Left lung (tissue), 4 donors: ENCODE measurements at regions not wholly inside any gene's neighbourhood (a gene's known extent, or its start where the extent isn't known, plus 50 kb on each side); places are given as distances from the start of the nearest gene placed in this dataset.
A peak's percentile ranks its signal among the peaks of the same experiment; 100 is the strongest.

Source experiments
- ATAC-seq: fragments of 200-7000 bp; cut with Tn5 transposase; one replicate; pipeline ENCODE4 v1.9.1; 2020; ENCODE audit warnings: moderate library complexity
- DNase-seq, 4 donors: peaks; one replicate each; pipeline ENCODE4 v3.0.0-alpha.2; 2013 to 2020
- H3K27ac ChIP-seq, 2 donors: fragments of 200-600 bp; sonication (generic) in 1 of 2; one replicate each; pipeline versions ENCODE4 v1.5.0 to v1.8.0; 2020 to 2021
- H3K27me3 ChIP-seq, 2 donors: fragments of 200-600 bp; sonication (generic) in 1 of 2; one replicate each; pipeline versions ENCODE4 v1.5.0 to v1.8.0; 2020 to 2021
- H3K36me3 ChIP-seq, 2 donors: fragments of 200-600 bp; sonication (generic) in 1 of 2; one replicate each; pipeline versions ENCODE4 v1.5.0 to v1.8.0; 2020 to 2021
- H3K4me1 ChIP-seq, 2 donors: fragments of 200-600 bp; one replicate each; pipeline ENCODE4 v1.8.0; 2021
- H3K4me3 ChIP-seq, 2 donors: fragments of 200-600 bp; sonication (generic) in 1 of 2; one replicate each; pipeline versions ENCODE4 v1.5.0 to v1.8.0; 2020 to 2021; ENCODE audit warnings: mild to moderate bottlenecking in 1 of 2
- H3K9me3 ChIP-seq, 2 donors: fragments of 200-600 bp; sonication (generic) in 1 of 2; one replicate each; pipeline versions ENCODE4 v1.5.0 to v1.8.0; 2020 to 2021
- intact Hi-C, 2 donors: fragments of 100-400 bp; cut with DNase I; formaldehyde crosslinking; loops; one replicate each; pipeline versions ENCODE4 v1.11.2 to v1.14.2; 2022
- TF ChIP-seq, protein P1 (sequence below), 2 donors: fragments of 200-600 bp; sonication (generic) in 1 of 2; IDR thresholded peaks; one replicate each; pipeline versions ENCODE4 v1.5.0 to v1.8.0; 2021; ENCODE audit warnings: antibody characterized with exemption in 2 of 2
- donor health status: DM: no; HTN: yes; CAD: no.
- donor health status: DM: no; HTN: no; CAD: no.

DNA sequence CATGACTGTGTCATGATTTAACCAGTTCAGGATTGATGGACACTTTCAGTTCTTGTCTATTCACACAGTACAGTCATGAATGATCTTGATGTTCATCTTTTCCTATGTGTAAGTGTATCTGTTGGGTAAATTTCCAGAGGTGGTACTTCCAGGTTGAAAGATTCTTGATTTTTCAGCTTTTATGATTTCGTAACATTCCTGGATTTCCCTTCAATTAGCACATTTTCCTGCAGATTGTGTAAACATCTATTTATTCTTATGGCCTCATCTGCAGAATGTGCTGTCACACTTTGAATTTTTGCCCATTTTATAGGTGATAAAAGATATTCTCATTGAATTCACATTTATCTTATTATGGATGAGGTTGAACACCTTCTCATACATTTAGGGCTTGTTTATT lies 222.0 kb upstream of the FOXQ1 start:
- Histone ChIP-seq H3K36me3 (no peaks in the 10 kb centered on the region), H3K4me3 (no peak overlapping the region), H3K27me3 (no peaks in the 10 kb centered on the region), H3K9me3 (no peaks in the 10 kb centered on the region), H3K27ac (no peak overlapping the region), H3K4me1 (no peaks in the 10 kb centered on the region)
- TF ChIP-seq, protein P1, sequence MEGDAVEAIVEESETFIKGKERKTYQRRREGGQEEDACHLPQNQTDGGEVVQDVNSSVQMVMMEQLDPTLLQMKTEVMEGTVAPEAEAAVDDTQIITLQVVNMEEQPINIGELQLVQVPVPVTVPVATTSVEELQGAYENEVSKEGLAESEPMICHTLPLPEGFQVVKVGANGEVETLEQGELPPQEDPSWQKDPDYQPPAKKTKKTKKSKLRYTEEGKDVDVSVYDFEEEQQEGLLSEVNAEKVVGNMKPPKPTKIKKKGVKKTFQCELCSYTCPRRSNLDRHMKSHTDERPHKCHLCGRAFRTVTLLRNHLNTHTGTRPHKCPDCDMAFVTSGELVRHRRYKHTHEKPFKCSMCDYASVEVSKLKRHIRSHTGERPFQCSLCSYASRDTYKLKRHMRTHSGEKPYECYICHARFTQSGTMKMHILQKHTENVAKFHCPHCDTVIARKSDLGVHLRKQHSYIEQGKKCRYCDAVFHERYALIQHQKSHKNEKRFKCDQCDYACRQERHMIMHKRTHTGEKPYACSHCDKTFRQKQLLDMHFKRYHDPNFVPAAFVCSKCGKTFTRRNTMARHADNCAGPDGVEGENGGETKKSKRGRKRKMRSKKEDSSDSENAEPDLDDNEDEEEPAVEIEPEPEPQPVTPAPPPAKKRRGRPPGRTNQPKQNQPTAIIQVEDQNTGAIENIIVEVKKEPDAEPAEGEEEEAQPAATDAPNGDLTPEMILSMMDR (IDR thresholded peaks at IDR 0.05), result no peak
- DNase-seq, result no peak
- intact Hi-C loops, result no loop called here
- ATAC-seq, result no peak

DNA sequence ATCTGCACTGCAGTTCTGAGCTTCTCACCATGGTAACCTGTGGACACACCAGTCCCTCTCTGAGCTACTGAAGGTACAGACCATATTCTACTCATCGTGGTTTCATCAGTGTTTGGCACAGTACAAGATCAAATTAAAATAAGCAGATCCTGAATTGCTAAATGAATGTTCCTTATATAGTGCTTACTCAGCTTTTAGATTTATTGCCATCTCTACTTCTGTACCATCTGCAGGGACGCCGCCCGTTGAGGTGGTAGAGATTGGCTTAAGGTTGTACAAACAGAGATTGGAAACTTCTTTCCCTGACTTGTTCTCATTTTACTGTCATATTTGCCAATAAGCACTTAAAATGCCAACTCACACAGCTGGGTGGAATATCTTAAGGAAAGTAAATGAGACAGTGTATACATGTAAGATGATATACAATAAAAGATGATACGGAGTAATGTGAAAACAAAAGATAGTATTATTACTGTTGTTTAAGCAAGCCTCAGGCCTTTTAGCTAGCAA lies 223.4 kb upstream of the FOXQ1 start:
- DNase-seq, result no peak
- Histone ChIP-seq H3K36me3 (no peaks in the 10 kb centered on the region), H3K4me1 (no peaks in the 10 kb centered on the region), H3K27me3 (no peaks in the 10 kb centered on the region), H3K27ac (no peak overlapping the region), H3K4me3 (no peak overlapping the region), H3K9me3 (no peaks in the 10 kb centered on the region)
- no peak for ATAC-seq
- TF ChIP-seq, protein P1 (IDR thresholded peaks at IDR 0.05), result no peak
- intact Hi-C loops, result no loop called here

DNA sequence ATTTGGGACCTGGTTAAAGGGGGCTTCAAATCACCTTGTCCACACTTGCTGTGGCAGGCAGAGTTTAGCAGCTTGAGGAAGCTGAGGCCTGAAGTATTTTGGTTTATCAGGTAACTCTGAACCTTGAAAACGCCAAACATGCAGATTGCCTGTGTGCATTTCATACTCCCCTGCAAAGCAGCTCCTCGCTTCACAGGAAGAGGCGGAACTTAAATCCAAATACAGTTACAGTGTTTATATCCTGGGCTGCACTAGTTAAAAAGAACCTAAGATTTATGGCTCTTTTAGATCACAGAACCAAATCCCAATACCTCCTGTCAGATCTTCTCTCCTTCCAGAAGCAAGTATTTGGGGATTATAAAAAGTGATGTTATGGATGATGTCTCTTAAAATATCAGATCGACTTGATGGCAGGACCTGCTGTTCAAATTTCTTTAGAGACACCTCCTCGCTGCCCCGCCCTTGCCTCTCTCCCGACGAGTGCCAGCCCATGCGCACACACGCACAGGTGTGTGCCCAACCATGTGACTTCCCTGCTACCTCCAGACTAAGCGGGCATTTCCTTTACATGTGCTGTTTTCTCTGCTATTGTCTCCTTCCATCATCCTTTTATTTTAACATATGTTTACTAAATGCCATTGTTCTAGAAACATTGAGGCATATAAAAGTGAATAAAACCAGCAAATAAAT lies 224.6 kb upstream of the FOXQ1 start:
- DNase-seq (no peak), ATAC-seq (peak; percentile 82)
- no peaks in the 10 kb centered on the region for H3K4me1 ChIP-seq
- TF ChIP-seq, protein P1 (IDR thresholded peaks at IDR 0.05), result no peak
- intact Hi-C loops, result no loop called here
- no peaks in the 10 kb centered on the region for H3K27me3 ChIP-seq
- H3K4me3 ChIP-seq, result no peak overlapping the region
- H3K27ac ChIP-seq, result no peak overlapping the region
- H3K36me3 ChIP-seq, result no peaks in the 10 kb centered on the region
- no peaks in the 10 kb centered on the region for H3K9me3 ChIP-seq

DNA sequence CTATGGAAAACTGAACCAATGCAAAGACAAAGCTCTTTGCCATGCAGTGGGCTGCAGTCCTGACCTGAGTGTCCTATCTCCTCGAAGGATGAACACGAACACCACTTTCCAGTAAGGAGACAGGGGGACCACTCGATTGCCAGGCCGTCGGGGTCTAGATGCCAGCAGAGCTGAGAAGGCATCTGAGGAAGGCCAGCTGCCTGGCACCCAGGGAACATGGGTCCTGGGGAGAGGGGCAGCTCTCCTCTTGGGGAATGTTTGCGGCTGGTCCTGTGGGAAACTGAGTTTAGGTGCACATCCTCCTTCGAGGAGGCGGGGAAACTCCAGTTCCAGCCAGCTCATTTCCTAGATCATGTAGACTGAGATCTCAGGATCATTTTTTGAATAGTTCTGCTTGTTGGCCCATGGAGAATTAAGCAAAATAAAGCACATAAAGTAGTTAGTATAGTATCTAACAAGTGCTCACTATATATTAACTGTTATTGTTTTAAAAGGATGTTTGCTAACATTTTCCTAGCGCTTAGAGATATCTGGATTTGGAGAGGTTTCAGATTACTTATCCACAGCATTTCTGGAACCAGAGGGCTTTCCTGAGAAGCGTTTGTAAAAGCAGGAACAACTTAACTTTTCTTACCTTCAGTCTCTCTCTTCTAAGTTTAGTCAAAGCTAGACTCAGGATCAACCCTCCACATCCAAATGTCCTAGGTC lies 225.3 kb upstream of the FOXQ1 start:
- DNase-seq (no peak), ATAC-seq (no peak)
- H3K9me3 ChIP-seq, result no peaks in the 10 kb centered on the region
- peaks cover 0 to 4% of the 10 kb centered on the region in 2 donors for H3K4me1 ChIP-seq
- no peak overlapping the region for H3K4me3 ChIP-seq
- TF ChIP-seq, protein P1 (IDR thresholded peaks at IDR 0.05), result no peak
- H3K27me3 ChIP-seq, result no peaks in the 10 kb centered on the region
- H3K27ac ChIP-seq, result no peak overlapping the region
- no peaks in the 10 kb centered on the region for H3K36me3 ChIP-seq
- intact Hi-C loops, result no loop called here

DNA sequence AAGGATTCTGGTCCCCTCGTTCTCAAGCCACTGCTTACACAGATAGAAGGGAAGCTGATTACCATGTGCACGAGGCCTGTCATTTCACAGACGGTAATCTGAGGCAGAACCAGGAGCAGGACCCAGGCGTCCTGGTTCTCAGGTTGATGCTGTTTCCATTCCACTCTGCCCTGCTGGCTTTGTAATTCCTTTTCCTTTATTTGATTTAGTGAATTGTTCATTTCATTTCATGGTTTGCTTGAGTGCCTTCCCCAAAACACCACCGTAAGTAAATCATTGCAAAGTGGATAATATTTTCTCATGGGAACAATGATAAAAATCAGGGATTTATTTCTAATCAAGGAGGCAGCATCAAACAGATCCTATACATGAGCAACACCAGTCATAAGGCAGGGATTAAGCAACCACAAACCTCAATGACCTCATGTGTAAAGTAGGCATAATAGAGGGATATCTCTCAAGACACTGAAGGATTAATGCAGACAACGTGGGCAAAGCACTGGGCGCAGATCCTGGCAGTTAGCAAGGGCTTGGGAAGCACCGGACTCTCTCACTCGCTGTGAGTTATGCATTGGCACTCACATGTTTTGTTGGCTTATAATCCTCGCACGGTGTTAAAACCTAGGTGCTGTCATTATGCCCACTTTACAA lies 229.5 kb upstream of the FOXQ1 start:
- TF ChIP-seq, protein P1 (IDR thresholded peaks at IDR 0.05), result no peak
- Histone ChIP-seq H3K4me3 (no peak overlapping the region), H3K36me3 (no peaks in the 10 kb centered on the region), H3K4me1 (peaks cover 0 to 4% of the 10 kb centered on the region in 2 donors), H3K9me3 (no peaks in the 10 kb centered on the region), H3K27ac (no peak overlapping the region), H3K27me3 (no peaks in the 10 kb centered on the region)
- intact Hi-C loops, result no loop called here
- DNase-seq (no peak), ATAC-seq (no peak)
